ENCODE measurements at regions not wholly inside any gene's neighbourhood (a gene's known extent, or its start where the extent isn't known, plus 50 kb on each side); places are given as distances from the start of the nearest gene placed in this dataset.

DNA sequence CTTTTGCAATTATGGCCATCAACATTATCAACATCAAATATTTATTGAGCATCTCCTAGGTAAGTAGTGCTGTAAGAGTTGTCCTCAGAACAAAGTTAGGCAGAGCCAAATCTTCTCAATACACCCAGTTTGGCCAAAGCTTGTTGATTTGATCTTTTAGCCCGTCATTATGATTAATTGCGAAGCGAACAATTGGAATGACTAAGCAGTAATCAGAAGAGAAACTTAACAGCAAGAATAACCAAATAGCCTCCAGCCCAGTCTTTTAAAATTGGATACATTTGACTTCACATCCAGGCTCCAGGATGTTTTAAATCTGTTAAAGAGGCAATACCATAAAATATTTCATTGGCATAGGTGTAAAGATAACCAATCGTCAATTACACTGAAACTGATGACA, 1156.0 kb downstream of the OLFM4 start:
- DNase-seq (ENCODE audit: low read depth) = no peak
- no peak overlapping the region for H3K4me3 ChIP-seq (ENCODE audit: control insufficient read depth, low read depth, low read length)
- no peak for TF ChIP-seq CTCF (conservative IDR thresholded peaks at IDR 0.05; ENCODE audit: control insufficient read depth, insufficient read depth, low read depth, low read length)

GRCh38 chr13:54185101-54185500, 1156.5 kb downstream of the OLFM4 start:
- H3K4me3 ChIP-seq (ENCODE audit: control insufficient read depth, low read depth, low read length) = no peak overlapping the region
- no peak for TF ChIP-seq CTCF (conservative IDR thresholded peaks at IDR 0.05; ENCODE audit: control insufficient read depth, insufficient read depth, low read depth, low read length)
- DNase-seq (ENCODE audit: low read depth) = no peak

- H3K4me3 ChIP-seq (ENCODE audit: control insufficient read depth, low read depth, low read length) = no peak overlapping the region
- no peak for DNase-seq (ENCODE audit: low read depth)
- no peak for TF ChIP-seq CTCF (conservative IDR thresholded peaks at IDR 0.05; ENCODE audit: control insufficient read depth, insufficient read depth, low read depth, low read length)
Observed at GRCh38 chr13:54185785-54186184, 1157.2 kb downstream of the OLFM4 start.

- no peak for DNase-seq (ENCODE audit: low read depth)
- H3K4me3 ChIP-seq (ENCODE audit: control insufficient read depth, low read depth, low read length) = no peak overlapping the region
- TF ChIP-seq CTCF (conservative IDR thresholded peaks at IDR 0.05; ENCODE audit: control insufficient read depth, insufficient read depth, low read depth, low read length) = no peak
Observed at GRCh38 chr13:54187461-54187860, 1158.8 kb downstream of the OLFM4 start.

- H3K4me3 ChIP-seq (ENCODE audit: control insufficient read depth, low read depth, low read length) = no peak overlapping the region
Observed at GRCh38 chr13:54194233-54195024, 1165.8 kb downstream of the OLFM4 start.

GRCh38 chr13:54196684-54197083, 1168.1 kb downstream of the OLFM4 start:
- DNase-seq (ENCODE audit: low read depth) = no peak
- H3K4me3 ChIP-seq (ENCODE audit: control insufficient read depth, low read depth, low read length) = no peak overlapping the region
- TF ChIP-seq CTCF (conservative IDR thresholded peaks at IDR 0.05; ENCODE audit: control insufficient read depth, insufficient read depth, low read depth, low read length) = no peak

More at GRCh38 chr13:54194233-54195024, 1165.8 kb downstream of the OLFM4 start:
- no peak for TF ChIP-seq CTCF (conservative IDR thresholded peaks at IDR 0.05; ENCODE audit: control insufficient read depth, insufficient read depth, low read depth, low read length)
- no peak for DNase-seq (ENCODE audit: low read depth)

All from fibroblast of mammary gland (primary cell).